ENCODE measurements at regions not wholly inside any gene's neighbourhood (a gene's known extent, or its start where the extent isn't known, plus 50 kb on each side); places are given as distances from the start of the nearest gene placed in this dataset.

GRCh38 chr14:42187846-42188245 lies 581.2 kb downstream of the LRFN5 start:
- no peak for DNase-seq
- H3K27me3 ChIP-seq (replicated peaks in 1 of 7): no peaks in the 10 kb centered on the region
- H3K4me1 ChIP-seq: no peaks in the 10 kb centered on the region
- TF ChIP-seq POLR2AphosphoS5 (IDR thresholded peaks at IDR 0.05) (no peak), POLR2A (IDR thresholded peaks at IDR 0.05) (no peak), CTCF (IDR thresholded peaks at IDR 0.05 in 8 of 11, conservative IDR thresholded peaks at IDR 0.05 in 3 of 11) (no peak)
- intact Hi-C loops (cut with DNase I; ENCODE audit: low total_unique reads): no loop called here
- H3K4me3 ChIP-seq: no peak overlapping the region
- no peak overlapping the region for H3K27ac ChIP-seq
- no peaks in the 10 kb centered on the region for H3K36me3 ChIP-seq
- no peaks in the 10 kb centered on the region for H3K9me3 ChIP-seq

GRCh38 chr14:42185718-42186117 lies 579.0 kb downstream of the LRFN5 start:
- intact Hi-C loops (cut with DNase I; ENCODE audit: low total_unique reads): no loop called here

GRCh38 chr14:42174357-42174756 lies 567.7 kb downstream of the LRFN5 start:
- no peaks in the 10 kb centered on the region for H3K4me1 ChIP-seq
- no peak for DNase-seq
- 71 to 89% (median 81%) methylated on average over 3 of the region's 3 CpGs for WGBS, 5 donors
- intact Hi-C loops (cut with DNase I; ENCODE audit: low total_unique reads): no loop called here
- H3K36me3 ChIP-seq: no peaks in the 10 kb centered on the region
- H3K27me3 ChIP-seq (replicated peaks in 1 of 7): no peaks in the 10 kb centered on the region
- TF ChIP-seq CTCF (IDR thresholded peaks at IDR 0.05 in 8 of 11, conservative IDR thresholded peaks at IDR 0.05 in 3 of 11): no peak
- no peak for TF ChIP-seq POLR2AphosphoS5 (IDR thresholded peaks at IDR 0.05)
- TF ChIP-seq POLR2A (IDR thresholded peaks at IDR 0.05): no peak
- no peak overlapping the region for H3K27ac ChIP-seq
- H3K9me3 ChIP-seq: peaks cover 0 to 20% (median 2%) of the 10 kb centered on the region in 8 donors
- no peak overlapping the region for H3K4me3 ChIP-seq

More at GRCh38 chr14:42185718-42186117, 579.0 kb downstream of the LRFN5 start:
- peaks cover 0 to 4% (median 0%) of the 10 kb centered on the region in 8 donors for H3K9me3 ChIP-seq
- TF ChIP-seq CTCF (IDR thresholded peaks at IDR 0.05 in 8 of 11, conservative IDR thresholded peaks at IDR 0.05 in 3 of 11) (no peak), POLR2AphosphoS5 (IDR thresholded peaks at IDR 0.05) (no peak), POLR2A (IDR thresholded peaks at IDR 0.05) (no peak)
- WGBS, 5 donors: 34 to 52% (median 42%) methylated on average over 2 of the region's 2 CpGs
- H3K4me3 ChIP-seq: no peak overlapping the region
- DNase-seq: no peak
- H3K27ac ChIP-seq: no peak overlapping the region
- H3K4me1 ChIP-seq: no peaks in the 10 kb centered on the region
- no peaks in the 10 kb centered on the region for H3K27me3 ChIP-seq (replicated peaks in 1 of 7)
- H3K36me3 ChIP-seq: no peaks in the 10 kb centered on the region

GRCh38 chr14:42173206-42173605 lies 566.5 kb downstream of the LRFN5 start:
- Histone ChIP-seq H3K4me3 (no peak overlapping the region), H3K4me1 (no peaks in the 10 kb centered on the region), H3K27ac (no peak overlapping the region), H3K36me3 (no peaks in the 10 kb centered on the region), H3K9me3 (peaks cover 0 to 24% (median 2%) of the 10 kb centered on the region in 8 donors), H3K27me3 (replicated peaks in 1 of 7) (no peaks in the 10 kb centered on the region)
- TF ChIP-seq POLR2A (IDR thresholded peaks at IDR 0.05) (no peak), POLR2AphosphoS5 (IDR thresholded peaks at IDR 0.05) (no peak), CTCF (IDR thresholded peaks at IDR 0.05 in 8 of 11, conservative IDR thresholded peaks at IDR 0.05 in 3 of 11) (no peak)
- no peak for DNase-seq
- intact Hi-C loops (cut with DNase I; ENCODE audit: low total_unique reads): no loop called here
- WGBS, 5 donors: 83 to 93% (median 85%) methylated on average over 1 of the region's 1 CpG

All from spleen (tissue), 11 donors.